ENCODE measurements at regions not wholly inside any gene's neighbourhood (a gene's known extent, or its start where the extent isn't known, plus 50 kb on each side); places are given as distances from the start of the nearest gene placed in this dataset.
A peak's percentile ranks its signal among the peaks of the same experiment; 100 is the strongest.

DNA sequence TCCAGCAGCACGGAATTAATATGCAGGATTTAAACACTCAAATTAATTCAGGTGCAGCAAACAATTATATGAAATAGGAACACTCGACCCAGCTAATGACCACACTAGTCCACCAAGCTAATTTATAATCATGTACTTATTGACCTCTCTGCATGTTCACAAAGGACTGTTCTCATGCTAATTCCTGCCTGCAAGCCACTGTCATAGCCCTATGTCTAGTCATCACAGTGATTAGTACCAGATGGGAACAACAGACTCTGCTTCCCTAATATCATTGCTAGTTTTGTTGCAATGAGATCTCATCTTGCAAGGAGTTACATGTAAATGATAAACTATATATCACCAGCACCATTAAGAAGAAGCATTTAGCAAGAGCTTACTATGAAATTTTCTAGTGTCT lies 553.0 kb upstream of the GRAMD2B start:
- no TSS peak for BruUV-seq (replicated peaks)
- ChIA-PET POLR2A (no interaction called here), CTCF (no interaction called here)
- Mint-ChIP-seq H3K4me3 (ENCODE audit: unreplicated experiment) (no peak overlapping the region), H3K9me3 (ENCODE audit: unreplicated experiment) (no peaks in the 10 kb centered on the region), H3K27ac (ENCODE audit: unreplicated experiment) (no peak overlapping the region), H3K27me3 (ENCODE audit: insufficient read depth, unreplicated experiment) (no peaks in the 10 kb centered on the region), H3K4me1 (ENCODE audit: low read depth, unreplicated experiment) (no peaks in the 10 kb centered on the region), H3K36me3 (ENCODE audit: insufficient read depth, unreplicated experiment) (no peaks in the 10 kb centered on the region)
- Histone ChIP-seq H3K9me3 (no peaks in the 10 kb centered on the region), H3K27me3 (replicated peaks; ENCODE audit: control insufficient read depth, insufficient read depth, low read length) (no peaks in the 10 kb centered on the region; the same call in 1 of the 2 replicates), H3K4me3 (ENCODE audit: low read depth, low read length) (no peak overlapping the region), H3K36me3 (ENCODE audit: control insufficient read depth, insufficient read depth, low read length) (no peaks in the 10 kb centered on the region), H3K4me1 (no peaks in the 10 kb centered on the region)
- intact Hi-C loops (cut with micrococcal nuclease; ENCODE audit: unreplicated experiment) = no loop called here
- TF ChIP-seq, protein P1, sequence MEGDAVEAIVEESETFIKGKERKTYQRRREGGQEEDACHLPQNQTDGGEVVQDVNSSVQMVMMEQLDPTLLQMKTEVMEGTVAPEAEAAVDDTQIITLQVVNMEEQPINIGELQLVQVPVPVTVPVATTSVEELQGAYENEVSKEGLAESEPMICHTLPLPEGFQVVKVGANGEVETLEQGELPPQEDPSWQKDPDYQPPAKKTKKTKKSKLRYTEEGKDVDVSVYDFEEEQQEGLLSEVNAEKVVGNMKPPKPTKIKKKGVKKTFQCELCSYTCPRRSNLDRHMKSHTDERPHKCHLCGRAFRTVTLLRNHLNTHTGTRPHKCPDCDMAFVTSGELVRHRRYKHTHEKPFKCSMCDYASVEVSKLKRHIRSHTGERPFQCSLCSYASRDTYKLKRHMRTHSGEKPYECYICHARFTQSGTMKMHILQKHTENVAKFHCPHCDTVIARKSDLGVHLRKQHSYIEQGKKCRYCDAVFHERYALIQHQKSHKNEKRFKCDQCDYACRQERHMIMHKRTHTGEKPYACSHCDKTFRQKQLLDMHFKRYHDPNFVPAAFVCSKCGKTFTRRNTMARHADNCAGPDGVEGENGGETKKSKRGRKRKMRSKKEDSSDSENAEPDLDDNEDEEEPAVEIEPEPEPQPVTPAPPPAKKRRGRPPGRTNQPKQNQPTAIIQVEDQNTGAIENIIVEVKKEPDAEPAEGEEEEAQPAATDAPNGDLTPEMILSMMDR (IDR thresholded peaks at IDR 0.05; ENCODE audit: insufficient read depth in 1 of 2, low read depth in 1 of 2, low read length in 1 of 2, severe bottlenecking in 1 of 2, unreplicated experiment in 1 of 2) = no peak
- DNase-seq = no peak

DNA sequence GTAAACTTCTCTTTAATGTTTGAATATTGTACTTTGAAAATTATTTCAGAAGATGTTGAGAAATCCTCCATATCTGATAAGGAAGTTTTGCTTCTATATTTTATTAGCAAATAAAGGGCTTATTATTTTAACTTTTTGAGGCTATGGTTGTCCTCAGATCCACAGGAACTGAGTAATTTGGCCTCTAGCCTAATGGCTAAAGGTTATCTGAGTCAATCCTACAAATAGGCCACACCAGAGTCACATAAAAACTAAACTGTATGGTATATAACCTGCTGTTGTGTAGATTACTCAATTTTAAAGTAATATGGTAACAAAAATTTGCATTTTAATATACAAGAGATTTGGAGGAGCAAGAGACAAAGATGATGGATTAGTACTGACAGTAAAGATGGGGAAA lies 549.2 kb upstream of the GRAMD2B start:
- TF ChIP-seq, protein P1 (IDR thresholded peaks at IDR 0.05; ENCODE audit: insufficient read depth in 1 of 2, low read depth in 1 of 2, low read length in 1 of 2, severe bottlenecking in 1 of 2, unreplicated experiment in 1 of 2) = no peak
- Mint-ChIP-seq H3K9me3 (ENCODE audit: unreplicated experiment) (no peaks in the 10 kb centered on the region), H3K4me1 (ENCODE audit: low read depth, unreplicated experiment) (no peaks in the 10 kb centered on the region), H3K36me3 (ENCODE audit: insufficient read depth, unreplicated experiment) (no peaks in the 10 kb centered on the region), H3K27me3 (ENCODE audit: insufficient read depth, unreplicated experiment) (no peaks in the 10 kb centered on the region), H3K27ac (ENCODE audit: unreplicated experiment) (no peak overlapping the region), H3K4me3 (ENCODE audit: unreplicated experiment) (no peak overlapping the region)
- no peaks in the 10 kb centered on the region for H3K36me3 ChIP-seq (ENCODE audit: control insufficient read depth, insufficient read depth, low read length)
- BruUV-seq (replicated peaks) = no TSS peak
- ChIA-PET CTCF (no interaction called here), POLR2A (no interaction called here)
- intact Hi-C loops (cut with micrococcal nuclease; ENCODE audit: unreplicated experiment) = no loop called here
- no peak for DNase-seq
- no peaks in the 10 kb centered on the region for H3K4me1 ChIP-seq
- H3K4me3 ChIP-seq (ENCODE audit: low read depth, low read length) = no peak overlapping the region
- no peaks in the 10 kb centered on the region for H3K27me3 ChIP-seq (replicated peaks; ENCODE audit: control insufficient read depth, insufficient read depth, low read length)
- H3K9me3 ChIP-seq = no peaks in the 10 kb centered on the region

DNA sequence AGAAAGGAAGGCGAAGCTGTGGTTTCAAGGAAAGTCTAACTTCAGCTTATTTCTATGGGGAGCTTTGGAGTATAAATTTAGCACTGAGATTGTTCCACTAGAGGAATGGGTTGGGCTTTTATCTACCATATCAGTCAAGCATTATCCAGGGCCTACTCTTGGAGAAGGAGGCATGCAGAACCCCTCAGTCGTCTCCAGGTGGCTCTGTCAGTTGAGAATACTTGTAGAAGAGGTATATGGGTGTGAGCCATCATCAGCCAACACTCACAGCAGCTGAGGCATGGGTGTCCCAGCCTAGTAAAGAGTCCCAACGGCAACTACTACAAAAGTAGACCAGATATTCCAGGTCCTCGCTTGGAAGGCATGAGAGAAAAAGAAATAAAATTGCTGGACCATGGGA lies 548.5 kb upstream of the GRAMD2B start:
- H3K4me1 ChIP-seq = no peaks in the 10 kb centered on the region
- ChIA-PET CTCF (no interaction called here), POLR2A (no interaction called here)
- no peak overlapping the region for H3K27ac Mint-ChIP-seq (ENCODE audit: unreplicated experiment)
- no peaks in the 10 kb centered on the region for H3K27me3 Mint-ChIP-seq (ENCODE audit: insufficient read depth, unreplicated experiment)
- no TSS peak for BruUV-seq (replicated peaks)
- no peaks in the 10 kb centered on the region for H3K36me3 ChIP-seq (ENCODE audit: control insufficient read depth, insufficient read depth, low read length)
- no peaks in the 10 kb centered on the region for H3K4me1 Mint-ChIP-seq (ENCODE audit: low read depth, unreplicated experiment)
- H3K4me3 ChIP-seq (ENCODE audit: low read depth, low read length) = no peak overlapping the region
- H3K4me3 Mint-ChIP-seq (ENCODE audit: unreplicated experiment) = no peak overlapping the region
- DNase-seq = peak; percentile 9 to 33
- TF ChIP-seq, protein P1 (IDR thresholded peaks at IDR 0.05; ENCODE audit: insufficient read depth in 1 of 2, low read depth in 1 of 2, low read length in 1 of 2, severe bottlenecking in 1 of 2, unreplicated experiment in 1 of 2) = peak in 1 of 2 experiments; percentile 19
- no peaks in the 10 kb centered on the region for H3K9me3 Mint-ChIP-seq (ENCODE audit: unreplicated experiment)
- H3K9me3 ChIP-seq = no peaks in the 10 kb centered on the region
- intact Hi-C loops (cut with micrococcal nuclease; ENCODE audit: unreplicated experiment) = no loop called here
- no peaks in the 10 kb centered on the region for H3K36me3 Mint-ChIP-seq (ENCODE audit: insufficient read depth, unreplicated experiment)
- no peaks in the 10 kb centered on the region for H3K27me3 ChIP-seq (replicated peaks; ENCODE audit: control insufficient read depth, insufficient read depth, low read length)
